ENCODE measurements at regions not wholly inside any gene's neighbourhood (a gene's known extent, or its start where the extent isn't known, plus 50 kb on each side); places are given as distances from the start of the nearest gene placed in this dataset.
A peak's percentile ranks its signal among the peaks of the same experiment; 100 is the strongest.

DNA sequence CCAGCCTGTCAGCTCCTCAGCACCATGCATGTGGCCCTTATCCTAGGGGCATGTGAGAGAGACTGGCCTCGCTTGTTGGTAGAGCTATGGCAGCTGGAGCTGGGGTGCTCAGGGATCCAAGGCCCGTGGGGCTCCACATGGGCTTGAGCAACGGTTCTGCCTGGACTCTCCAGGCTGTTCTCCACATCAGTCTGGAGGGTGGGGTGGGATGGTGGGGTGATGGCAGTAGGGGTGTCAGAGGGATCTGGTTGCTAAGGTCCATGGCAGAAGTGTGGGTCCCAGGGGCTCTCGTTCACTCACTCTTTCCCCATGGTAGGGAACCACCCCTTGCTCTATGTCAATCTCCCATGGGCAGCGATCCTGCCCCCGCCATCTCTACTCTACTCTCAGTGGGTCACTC is 622.6 kb downstream of the LRFN5 start:
- Histone ChIP-seq H3K4me2 (no peak overlapping the region), H3K4me3 (no peak overlapping the region), H3K4me1 (no peaks in the 10 kb centered on the region), H3K9me3 (no peaks in the 10 kb centered on the region), H3K27ac (no peak overlapping the region)
- no peak for FAIRE-seq
- WGBS (ENCODE audit: missing lambda C conversion rate): 71% methylated on average over 5 of the region's 6 CpGs
- no peak for DNase-seq (ENCODE audit: low read depth in 1 of 2, low spot score in 1 of 2)
- TF ChIP-seq KDM1A (IDR thresholded peaks at IDR 0.05; ENCODE audit: low read depth): no peak
- TF ChIP-seq CBX8 (IDR thresholded peaks at IDR 0.05): no peak
- TF ChIP-seq TFCP2L1 (CRISPR knock-in tag; IDR thresholded peaks at IDR 0.05): no peak
- TF ChIP-seq TP53 (CRISPR knock-in tag; IDR thresholded peaks at IDR 0.05): no peak
- TF ChIP-seq BHLHE40 (IDR thresholded peaks at IDR 0.05; ENCODE audit: low read depth, low read length): no peak
- TF ChIP-seq EHF (CRISPR knock-in tag; IDR thresholded peaks at IDR 0.05): no peak
- TF ChIP-seq ZSCAN20 (CRISPR knock-in tag; IDR thresholded peaks at IDR 0.05): no peak
- TF ChIP-seq, protein P1, sequence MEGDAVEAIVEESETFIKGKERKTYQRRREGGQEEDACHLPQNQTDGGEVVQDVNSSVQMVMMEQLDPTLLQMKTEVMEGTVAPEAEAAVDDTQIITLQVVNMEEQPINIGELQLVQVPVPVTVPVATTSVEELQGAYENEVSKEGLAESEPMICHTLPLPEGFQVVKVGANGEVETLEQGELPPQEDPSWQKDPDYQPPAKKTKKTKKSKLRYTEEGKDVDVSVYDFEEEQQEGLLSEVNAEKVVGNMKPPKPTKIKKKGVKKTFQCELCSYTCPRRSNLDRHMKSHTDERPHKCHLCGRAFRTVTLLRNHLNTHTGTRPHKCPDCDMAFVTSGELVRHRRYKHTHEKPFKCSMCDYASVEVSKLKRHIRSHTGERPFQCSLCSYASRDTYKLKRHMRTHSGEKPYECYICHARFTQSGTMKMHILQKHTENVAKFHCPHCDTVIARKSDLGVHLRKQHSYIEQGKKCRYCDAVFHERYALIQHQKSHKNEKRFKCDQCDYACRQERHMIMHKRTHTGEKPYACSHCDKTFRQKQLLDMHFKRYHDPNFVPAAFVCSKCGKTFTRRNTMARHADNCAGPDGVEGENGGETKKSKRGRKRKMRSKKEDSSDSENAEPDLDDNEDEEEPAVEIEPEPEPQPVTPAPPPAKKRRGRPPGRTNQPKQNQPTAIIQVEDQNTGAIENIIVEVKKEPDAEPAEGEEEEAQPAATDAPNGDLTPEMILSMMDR (IDR thresholded peaks at IDR 0.05): no peak
- TF ChIP-seq, protein P2, sequence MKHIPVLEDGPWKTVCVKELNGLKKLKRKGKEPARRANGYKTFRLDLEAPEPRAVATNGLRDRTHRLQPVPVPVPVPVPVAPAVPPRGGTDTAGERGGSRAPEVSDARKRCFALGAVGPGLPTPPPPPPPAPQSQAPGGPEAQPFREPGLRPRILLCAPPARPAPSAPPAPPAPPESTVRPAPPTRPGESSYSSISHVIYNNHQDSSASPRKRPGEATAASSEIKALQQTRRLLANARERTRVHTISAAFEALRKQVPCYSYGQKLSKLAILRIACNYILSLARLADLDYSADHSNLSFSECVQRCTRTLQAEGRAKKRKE (CRISPR knock-in tag; IDR thresholded peaks at IDR 0.05; ENCODE audit: low read depth): no peak
- TF ChIP-seq ZNF302 (CRISPR knock-in tag; IDR thresholded peaks at IDR 0.05): no peak
- no peak for ATAC-seq
- CTCF ChIA-PET: interaction anchor here (1.1 kb wide), 1 partner anchor 8 kb away, joined by 3 read pairs; no protein-coding TSS in a partner anchor
- POLR2A ChIA-PET: no interaction called here

DNA sequence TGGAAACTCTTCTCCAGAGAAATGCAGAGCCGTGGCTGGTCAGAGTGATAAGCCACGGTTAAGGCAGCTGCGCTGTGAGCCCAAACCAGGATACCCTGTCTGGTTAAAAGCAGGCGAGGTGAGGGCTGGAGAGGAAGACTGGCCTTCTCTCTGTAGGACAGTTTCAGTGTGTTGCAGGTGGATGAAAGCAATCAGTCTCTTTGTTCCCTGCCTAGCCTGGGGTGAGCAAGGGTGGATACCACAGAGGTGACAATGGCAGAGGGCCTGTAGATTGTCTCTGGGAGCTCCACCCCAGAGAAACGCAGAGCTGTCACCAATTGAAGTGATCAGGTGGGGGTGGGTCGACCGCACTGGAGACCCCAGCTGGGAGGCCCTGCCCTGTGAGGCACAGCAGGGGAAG is 621.9 kb downstream of the LRFN5 start:
- H3K4me3 ChIP-seq: no peak overlapping the region
- ChIA-PET POLR2A (no interaction called here), CTCF (interaction anchor here (1.4 kb wide), 1 partner anchor 119 kb away, joined by 4 read pairs; no protein-coding TSS in a partner anchor)
- no peak for TF ChIP-seq ZSCAN20 (CRISPR knock-in tag; IDR thresholded peaks at IDR 0.05)
- no peak for TF ChIP-seq ZFP36 (IDR thresholded peaks at IDR 0.05; ENCODE audit: borderline replicate concordance, partially characterized antibody)
- TF ChIP-seq, protein P3, sequence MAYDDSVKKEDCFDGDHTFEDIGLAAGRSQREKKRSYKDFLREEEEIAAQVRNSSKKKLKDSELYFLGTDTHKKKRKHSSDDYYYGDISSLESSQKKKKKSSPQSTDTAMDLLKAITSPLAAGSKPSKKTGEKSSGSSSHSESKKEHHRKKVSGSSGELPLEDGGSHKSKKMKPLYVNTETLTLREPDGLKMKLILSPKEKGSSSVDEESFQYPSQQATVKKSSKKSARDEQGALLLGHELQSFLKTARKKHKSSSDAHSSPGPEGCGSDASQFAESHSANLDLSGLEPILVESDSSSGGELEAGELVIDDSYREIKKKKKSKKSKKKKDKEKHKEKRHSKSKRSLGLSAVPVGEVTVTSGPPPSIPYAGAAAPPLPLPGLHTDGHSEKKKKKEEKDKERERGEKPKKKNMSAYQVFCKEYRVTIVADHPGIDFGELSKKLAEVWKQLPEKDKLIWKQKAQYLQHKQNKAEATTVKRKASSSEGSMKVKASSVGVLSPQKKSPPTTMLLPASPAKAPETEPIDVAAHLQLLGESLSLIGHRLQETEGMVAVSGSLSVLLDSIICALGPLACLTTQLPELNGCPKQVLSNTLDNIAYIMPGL (CRISPR knock-in tag; IDR thresholded peaks at IDR 0.05; ENCODE audit: borderline replicate concordance): no peak
- no peak for TF ChIP-seq RAD21 (conservative IDR thresholded peaks at IDR 0.05 in 1 of 2, IDR thresholded peaks at IDR 0.05 in 1 of 2)
- TF ChIP-seq SREBF2 (IDR thresholded peaks at IDR 0.05): no peak
- no peak for TF ChIP-seq HEYL (CRISPR knock-in tag; IDR thresholded peaks at IDR 0.05)
- TF ChIP-seq JUNB (IDR thresholded peaks at IDR 0.05): no peak
- peaks cover 3% of the 10 kb centered on the region; the same call in 1 of the 3 replicates for H3K4me1 ChIP-seq
- H3K9me3 ChIP-seq: no peaks in the 10 kb centered on the region
- no peak overlapping the region for H3K27ac ChIP-seq
- DNase-seq (ENCODE audit: low read depth in 1 of 2, low spot score in 1 of 2) (no peak), ATAC-seq (no peak), FAIRE-seq (no peak)
- 80% methylated on average over 4 of the region's 7 CpGs for WGBS (ENCODE audit: missing lambda C conversion rate)
- H3K4me2 ChIP-seq: no peak overlapping the region

DNA sequence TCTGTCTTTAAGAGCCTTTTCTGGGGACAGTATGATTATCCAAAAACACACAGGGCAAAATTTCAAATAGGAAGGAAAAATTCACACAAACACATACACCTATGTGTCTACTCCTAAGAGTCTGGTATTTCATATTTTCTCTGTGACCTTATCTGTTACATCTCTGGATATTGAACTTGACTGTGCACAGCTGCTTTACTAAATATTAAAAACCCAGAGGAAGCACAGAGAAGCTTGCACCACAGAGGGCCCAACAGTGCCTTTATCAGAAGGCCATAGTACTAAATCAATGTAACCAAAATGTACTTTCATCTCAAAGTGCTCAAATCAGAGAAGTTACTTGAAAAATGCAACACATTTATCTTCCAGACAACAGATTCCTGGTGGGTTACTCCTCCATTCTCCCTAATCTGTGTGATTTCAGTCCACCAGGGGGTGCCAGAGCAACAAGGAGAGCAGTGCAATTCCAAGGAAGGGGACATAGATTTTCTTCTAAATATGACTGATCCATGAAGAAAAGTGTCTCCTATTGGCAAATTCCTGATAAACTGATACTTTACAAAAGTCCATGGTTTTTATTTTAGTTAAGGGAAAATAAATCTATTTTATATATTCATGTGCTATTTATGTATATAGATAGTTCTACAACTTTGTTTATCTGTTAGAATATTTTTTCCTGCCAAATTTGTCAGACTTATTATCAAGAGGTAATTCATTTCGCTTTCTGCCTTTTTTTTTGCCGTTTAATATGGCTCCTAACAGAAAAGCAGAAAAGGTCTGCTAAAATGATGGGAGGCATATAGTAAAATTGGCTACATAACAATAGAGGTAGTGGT is 617.6 kb downstream of the LRFN5 start:
- FAIRE-seq (no peak), DNase-seq (ENCODE audit: low read depth in 1 of 2, low spot score in 1 of 2) (peak; percentile 19 to 65), ATAC-seq (peak; percentile 89 to 92)
- Histone ChIP-seq H3K4me1 (peaks cover 3% of the 10 kb centered on the region; the same call in 1 of the 3 replicates), H3K9me3 (no peaks in the 10 kb centered on the region), H3K4me2 (no peak overlapping the region), H3K4me3 (no peak overlapping the region), H3K27ac (no peak overlapping the region)
- TF ChIP-seq RAD21 (conservative IDR thresholded peaks at IDR 0.05 in 1 of 2, IDR thresholded peaks at IDR 0.05 in 1 of 2) (peak; percentile 81 to 82), SMC3 (IDR thresholded peaks at IDR 0.05) (peak; percentile 87), MYC (IDR thresholded peaks at IDR 0.05; ENCODE audit: borderline replicate concordance, low read length) (no peak), NFE2L2 (conservative IDR thresholded peaks at IDR 0.05; ENCODE audit: low read length) (no peak), MAZ (IDR thresholded peaks at IDR 0.05; ENCODE audit: borderline replicate concordance, low read depth, low read length) (no peak), ZNF302 (CRISPR knock-in tag; IDR thresholded peaks at IDR 0.05) (no peak)
- TF ChIP-seq, protein P1 (IDR thresholded peaks at IDR 0.05): peak; percentile 81
- ChIA-PET POLR2A (no interaction called here), CTCF (interaction anchor here (0.8 to 3.4 kb wide), 5 partner anchors 9 to 303 kb away, joined by 3 to 12 read pairs (median 3); no protein-coding TSS in a partner anchor)
- 11% methylated on average over 2 of the region's 2 CpGs for WGBS (ENCODE audit: missing lambda C conversion rate)
